ENCODE measurements at regions not wholly inside any gene's neighbourhood (a gene's known extent, or its start where the extent isn't known, plus 50 kb on each side); places are given as distances from the start of the nearest gene placed in this dataset.
"Not testable (repeated sequence)": the region's sequence is repeated elsewhere in the genome, so short reads cannot be mapped to it uniquely, and the experiment has no call there.

GRCh38 chr5:158601118-158601517 lies 498.6 kb downstream of the EBF1 start:
- DNase-seq = no peak

DNA sequence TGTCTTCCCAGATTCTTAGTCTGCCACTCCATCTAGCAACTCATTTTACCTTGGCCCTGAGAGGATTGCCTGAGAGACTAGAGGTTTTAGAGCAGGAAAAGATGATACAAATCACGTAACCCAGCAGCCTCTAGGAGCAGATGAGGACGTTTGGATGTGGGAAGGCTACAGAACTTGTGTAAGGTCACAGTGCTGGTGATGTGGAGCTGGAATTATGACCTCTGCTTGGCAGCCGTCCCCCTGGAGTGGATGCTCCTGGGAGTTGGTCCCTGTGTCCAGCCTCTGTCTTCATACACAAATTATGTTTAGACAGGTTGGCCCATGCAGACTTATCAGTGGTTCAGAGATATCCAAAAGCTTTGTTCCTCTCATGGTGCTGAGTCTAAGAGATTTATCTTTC lies 499.0 kb downstream of the EBF1 start:
- no peak for DNase-seq

GRCh38 chr5:158599157-158599556 lies 500.6 kb downstream of the EBF1 start:
- DNase-seq = no peak

DNA sequence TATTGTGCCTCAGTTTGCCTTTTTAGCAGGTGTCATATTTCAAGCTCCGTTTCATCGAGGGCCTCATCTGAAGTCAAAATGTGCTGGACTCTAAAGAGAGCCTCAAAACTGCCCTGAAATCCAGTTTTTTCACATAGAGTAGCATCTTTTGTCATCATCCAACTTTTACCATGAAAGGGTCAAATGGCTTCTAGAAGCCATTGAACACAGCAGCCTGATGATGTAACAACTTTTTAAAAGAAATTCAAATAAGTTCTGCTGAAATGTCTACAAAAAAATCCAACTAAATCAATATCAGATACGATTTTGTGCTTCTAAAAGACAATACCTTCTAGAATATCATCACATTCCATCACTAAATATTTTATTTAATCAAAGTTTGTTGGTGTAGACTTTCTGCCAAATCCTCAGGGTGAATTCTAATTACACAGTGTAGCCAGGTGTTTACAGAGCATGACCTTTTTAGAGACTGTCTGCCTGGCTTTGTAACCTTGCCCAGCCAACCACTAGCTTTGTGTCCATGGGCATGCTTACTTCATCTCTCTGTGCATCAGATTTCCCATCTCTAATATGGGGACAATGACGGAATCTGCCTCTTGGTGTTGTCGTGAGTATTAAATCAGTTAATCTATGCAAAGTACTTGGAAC lies 505.0 kb downstream of the EBF1 start:
- no peak for DNase-seq

DNA sequence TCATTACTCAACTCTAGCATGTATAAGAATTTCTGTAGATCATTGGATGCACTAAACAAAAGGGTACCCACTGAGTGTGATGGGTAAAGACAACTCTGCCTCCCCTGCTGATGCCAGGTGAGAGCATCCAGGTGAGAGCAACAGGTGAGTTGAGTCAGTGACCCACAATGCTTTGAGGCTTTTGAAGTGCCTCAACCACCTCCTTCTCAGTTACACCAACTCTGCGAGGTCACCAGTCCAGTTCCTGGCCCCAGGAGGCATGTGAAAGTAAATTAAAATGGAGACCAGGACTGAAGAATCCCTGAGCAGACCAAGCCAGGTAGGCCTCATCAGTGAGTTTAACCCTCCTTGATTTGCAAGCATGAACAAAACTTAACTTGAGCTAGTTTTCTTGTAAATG lies 505.8 kb downstream of the EBF1 start:
- no peak for DNase-seq

- no peak for DNase-seq
Observed at GRCh38 chr5:158591301-158591863, 508.3 kb downstream of the EBF1 start.

DNA sequence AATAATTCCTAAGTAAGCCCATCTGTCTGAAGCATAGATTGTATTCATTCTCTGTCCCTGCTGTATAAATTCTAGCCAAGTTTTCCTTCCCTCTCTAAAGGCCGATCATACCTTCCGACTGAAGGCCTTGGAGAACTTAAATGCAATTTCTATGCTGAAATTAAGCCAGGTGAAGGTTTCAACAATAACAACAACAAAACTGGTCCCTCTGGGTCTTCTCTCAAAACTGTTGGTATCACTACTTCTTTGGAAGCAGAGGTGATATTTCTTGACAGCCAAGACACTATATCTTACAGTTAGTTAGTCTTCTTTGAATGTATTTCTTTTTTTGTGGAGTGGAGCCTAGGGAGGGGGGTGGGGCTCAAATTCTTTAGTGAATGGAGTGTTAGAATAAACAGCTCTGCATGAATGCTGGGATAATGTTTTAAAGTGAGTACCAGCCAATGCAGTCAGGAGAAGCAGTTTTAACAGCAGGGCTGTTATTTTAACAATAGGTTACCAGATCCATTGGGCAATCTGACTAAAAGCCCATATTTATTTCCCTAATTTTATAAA lies 508.9 kb downstream of the EBF1 start:
- no peak for DNase-seq

DNA sequence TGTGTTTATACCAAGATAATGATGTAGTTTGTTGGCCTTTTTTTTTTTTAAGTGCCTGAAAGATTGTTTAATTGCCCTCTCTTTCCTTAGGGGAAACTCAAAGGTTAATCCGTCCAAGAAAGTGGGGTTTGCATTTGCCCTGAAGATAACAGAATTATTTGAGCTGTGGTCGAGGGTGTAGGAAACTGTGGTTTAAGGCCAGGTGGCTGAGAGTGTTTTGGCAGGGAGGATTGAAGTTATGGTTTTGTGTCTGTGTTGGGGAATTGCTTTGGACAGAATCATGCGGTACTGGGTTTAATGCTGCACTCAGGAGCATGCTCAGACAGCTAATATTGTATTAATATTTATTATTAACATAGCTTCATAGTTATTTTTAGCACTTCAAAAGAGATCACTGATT lies 509.8 kb downstream of the EBF1 start:
- no peak for DNase-seq

- DNase-seq = no peak
Observed at GRCh38 chr5:158588617-158589016, 511.1 kb downstream of the EBF1 start.

DNA sequence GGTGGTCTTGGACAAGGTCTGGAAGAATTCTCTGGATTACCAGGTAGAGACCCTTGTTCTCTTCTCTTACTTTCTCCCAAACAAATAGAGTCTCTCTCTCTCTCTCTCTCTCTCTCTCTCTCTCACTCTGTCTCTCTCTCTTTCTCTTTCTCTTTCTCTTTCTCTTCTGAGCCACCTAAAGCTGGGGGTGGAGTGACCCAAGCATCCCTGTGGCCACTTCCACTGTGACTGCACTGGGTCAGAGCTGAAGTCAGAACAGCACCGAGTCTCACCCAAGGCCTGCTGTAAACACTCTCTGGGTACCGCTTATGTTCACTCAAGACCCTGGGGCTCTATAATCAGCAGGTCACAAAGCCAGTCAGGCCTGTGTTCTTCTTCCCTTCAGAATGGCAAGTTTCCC lies 513.7 kb downstream of the EBF1 start:
- DNase-seq = no peak

GRCh38 chr5:158582669-158583068 lies 517.0 kb downstream of the EBF1 start:
- DNase-seq = not testable (repeated sequence)

- DNase-seq = no peak
Observed at GRCh38 chr5:158573829-158574228, 525.9 kb downstream of the EBF1 start.

- DNase-seq = no peak
Observed at GRCh38 chr5:158570502-158570901, 529.2 kb downstream of the EBF1 start.

- no peak for DNase-seq
Observed at GRCh38 chr5:158569534-158569933, 530.2 kb downstream of the EBF1 start.

GRCh38 chr5:158565017-158565789 lies 534.5 kb downstream of the EBF1 start:
- DNase-seq = no peak

GRCh38 chr5:158563760-158564390 lies 535.8 kb downstream of the EBF1 start:
- DNase-seq = no peak

DNA sequence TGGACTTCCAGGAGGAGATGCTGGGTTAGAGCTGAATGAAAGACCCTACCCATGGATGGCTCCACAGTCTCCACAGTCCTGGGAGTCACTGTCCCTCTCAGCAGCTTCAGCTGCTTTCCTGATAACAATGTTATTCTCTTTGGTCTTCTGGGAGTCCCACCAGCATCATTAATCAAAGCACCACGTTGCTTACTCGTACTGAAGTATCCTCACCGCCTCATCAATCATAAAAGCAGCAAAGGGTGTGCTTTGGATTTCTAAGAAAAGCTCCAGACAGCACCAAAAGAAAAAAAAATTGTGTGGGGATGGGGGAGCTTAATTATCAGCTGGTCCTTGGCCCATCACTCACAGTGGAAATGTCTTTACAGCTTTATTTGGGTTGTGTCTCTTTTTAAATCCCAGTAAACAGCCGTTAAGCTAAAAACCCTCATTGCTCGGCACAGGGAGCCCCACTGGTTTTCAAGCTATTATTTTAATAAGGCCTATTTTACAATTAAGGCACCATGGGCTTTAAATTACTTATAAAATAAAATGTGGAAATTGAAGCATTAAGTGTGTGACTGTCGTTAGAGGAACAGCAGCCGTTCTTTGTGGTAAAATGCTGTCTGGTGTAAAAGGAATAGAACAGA lies 538.0 kb downstream of the EBF1 start:
- no peak for DNase-seq

GRCh38 chr5:158560170-158560569 lies 539.5 kb downstream of the EBF1 start:
- DNase-seq = no peak

GRCh38 chr5:158559643-158560042 lies 540.1 kb downstream of the EBF1 start:
- DNase-seq = no peak

GRCh38 chr5:158559066-158559465 lies 540.6 kb downstream of the EBF1 start:
- DNase-seq = no peak

DNA sequence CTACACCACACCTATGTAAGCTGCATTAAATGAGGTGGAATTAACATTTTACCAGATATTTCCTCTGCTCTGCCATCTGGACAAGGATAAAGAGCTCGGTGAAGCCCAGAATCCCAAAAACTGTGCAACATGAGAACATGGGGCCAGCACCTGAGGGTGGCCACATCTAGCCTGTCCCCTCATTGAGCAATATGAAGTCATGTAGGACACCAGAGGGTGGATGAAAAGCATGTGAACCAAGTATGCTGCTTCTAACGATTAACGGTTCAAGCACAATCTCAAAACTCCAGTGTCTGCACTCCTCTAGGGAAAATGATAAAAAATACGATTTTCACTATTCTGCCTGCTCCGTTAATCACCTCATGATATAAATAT lies 545.8 kb downstream of the EBF1 start:
- no peak for DNase-seq

DNA sequence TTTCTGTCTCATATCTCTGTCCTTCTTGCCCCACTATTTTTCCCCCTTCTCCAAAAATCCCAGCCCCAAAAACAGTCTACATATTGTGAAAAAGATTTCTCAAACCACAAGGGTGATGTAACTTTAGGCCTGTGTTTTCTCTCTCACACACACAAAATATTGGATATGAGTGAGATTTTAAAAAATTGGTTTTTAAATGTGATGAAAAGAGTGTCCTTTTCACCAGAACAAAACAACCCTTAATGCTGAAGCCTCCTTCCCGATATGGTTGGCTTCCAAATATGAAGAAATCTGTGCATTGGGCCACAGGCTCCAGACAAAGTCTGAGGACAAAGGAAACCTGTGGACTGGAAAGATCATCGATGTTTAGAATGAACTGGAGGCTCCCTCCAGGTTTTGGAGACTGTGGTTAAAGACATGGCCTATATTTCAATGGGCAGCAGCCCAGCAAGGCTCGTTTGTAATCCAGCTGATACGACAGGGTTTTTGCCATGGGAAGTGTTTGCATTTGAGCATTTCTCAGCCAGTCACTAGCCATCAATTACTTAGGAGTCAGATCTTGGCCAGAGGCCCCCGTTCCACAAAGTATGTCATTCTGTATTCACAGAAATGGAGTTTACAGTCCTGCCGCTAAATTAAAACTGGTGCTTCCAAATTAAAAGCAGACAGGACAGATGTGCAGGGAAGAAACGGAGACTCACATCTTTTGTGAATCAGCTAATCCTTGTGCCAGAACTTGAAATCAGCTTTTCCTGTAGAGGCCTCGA lies 546.3 kb downstream of the EBF1 start:
- DNase-seq = no peak
